ENCODE measurements at regions not wholly inside any gene's neighbourhood (a gene's known extent, or its start where the extent isn't known, plus 50 kb on each side); places are given as distances from the start of the nearest gene placed in this dataset.

DNA sequence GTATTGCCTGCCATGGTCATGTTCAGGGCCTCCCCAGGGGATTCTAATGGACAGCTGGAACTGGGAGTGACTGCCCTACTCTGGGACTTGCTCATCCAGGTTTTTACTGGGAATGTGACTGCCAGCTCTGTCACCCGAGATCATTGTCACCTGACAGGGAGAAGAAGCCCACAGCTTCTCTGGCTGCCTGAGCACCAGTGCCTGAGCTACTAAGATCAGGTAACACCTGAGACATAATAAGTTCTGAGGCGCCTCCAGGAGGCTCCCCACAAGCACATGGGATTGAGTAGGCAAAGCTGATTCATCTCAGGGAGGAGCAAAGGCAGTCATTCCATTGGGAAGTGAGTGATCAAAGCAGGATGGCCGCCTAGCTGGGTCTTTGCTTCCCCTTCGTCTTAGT, 84.2 kb upstream of the GALNT18 start:
- TF ChIP-seq, protein P1, sequence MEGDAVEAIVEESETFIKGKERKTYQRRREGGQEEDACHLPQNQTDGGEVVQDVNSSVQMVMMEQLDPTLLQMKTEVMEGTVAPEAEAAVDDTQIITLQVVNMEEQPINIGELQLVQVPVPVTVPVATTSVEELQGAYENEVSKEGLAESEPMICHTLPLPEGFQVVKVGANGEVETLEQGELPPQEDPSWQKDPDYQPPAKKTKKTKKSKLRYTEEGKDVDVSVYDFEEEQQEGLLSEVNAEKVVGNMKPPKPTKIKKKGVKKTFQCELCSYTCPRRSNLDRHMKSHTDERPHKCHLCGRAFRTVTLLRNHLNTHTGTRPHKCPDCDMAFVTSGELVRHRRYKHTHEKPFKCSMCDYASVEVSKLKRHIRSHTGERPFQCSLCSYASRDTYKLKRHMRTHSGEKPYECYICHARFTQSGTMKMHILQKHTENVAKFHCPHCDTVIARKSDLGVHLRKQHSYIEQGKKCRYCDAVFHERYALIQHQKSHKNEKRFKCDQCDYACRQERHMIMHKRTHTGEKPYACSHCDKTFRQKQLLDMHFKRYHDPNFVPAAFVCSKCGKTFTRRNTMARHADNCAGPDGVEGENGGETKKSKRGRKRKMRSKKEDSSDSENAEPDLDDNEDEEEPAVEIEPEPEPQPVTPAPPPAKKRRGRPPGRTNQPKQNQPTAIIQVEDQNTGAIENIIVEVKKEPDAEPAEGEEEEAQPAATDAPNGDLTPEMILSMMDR (conservative IDR thresholded peaks at IDR 0.05; ENCODE audit: low read length), result no peak
- DNase-seq (ENCODE audit: low read depth), result no peak

DNA sequence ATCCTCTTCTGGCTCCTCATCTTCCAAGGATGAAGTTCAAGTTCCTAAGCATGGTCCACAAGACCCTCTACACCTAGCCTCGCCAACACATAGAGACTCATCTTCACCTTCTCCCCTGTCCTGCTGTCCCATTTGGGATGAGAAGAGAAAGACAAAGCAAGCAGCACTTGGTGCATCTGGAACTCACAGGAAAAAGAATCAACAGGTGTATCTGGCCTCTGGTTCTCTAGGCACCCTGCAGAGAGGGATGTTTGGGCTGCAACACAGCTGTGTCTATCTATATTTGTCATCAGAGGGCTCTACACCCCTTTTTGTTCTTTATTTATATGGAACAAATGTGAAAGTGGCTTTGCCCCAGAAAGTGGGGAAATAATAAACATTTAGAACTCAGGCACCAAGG, 82.1 kb upstream of the GALNT18 start:
- no peak overlapping the region for H3K4me3 ChIP-seq (ENCODE audit: low read length)
- DNase-seq (ENCODE audit: low read depth), result no peak
- TF ChIP-seq, protein P1 (conservative IDR thresholded peaks at IDR 0.05; ENCODE audit: low read length), result no peak

More for the DNA sequence above, 84.2 kb upstream of the GALNT18 start:
- no peak overlapping the region for H3K4me3 ChIP-seq (ENCODE audit: low read length)

DNA sequence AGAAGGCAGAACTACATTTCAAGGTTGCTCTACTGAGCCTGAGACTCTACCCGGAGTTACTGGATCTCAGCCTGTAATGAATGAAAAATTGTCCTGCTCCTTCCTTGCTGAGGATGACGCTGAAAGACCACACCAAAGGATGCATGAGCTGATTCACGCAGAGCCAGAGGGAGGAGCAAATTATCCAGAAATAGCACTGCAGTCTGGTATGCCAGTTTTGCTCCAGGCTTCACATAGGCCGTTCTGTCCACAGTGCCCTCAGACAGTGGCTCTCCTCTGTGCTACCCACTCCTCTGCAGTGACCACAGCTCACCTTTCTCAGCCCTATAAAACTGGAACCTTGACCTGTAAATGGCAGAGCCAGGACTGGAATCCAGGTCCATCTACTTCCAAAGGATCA, 79.3 kb upstream of the GALNT18 start:
- H3K4me3 ChIP-seq (ENCODE audit: low read length), result no peak overlapping the region
- TF ChIP-seq, protein P1 (conservative IDR thresholded peaks at IDR 0.05; ENCODE audit: low read length), result no peak
- DNase-seq (ENCODE audit: low read depth), result peak; percentile 40

DNA sequence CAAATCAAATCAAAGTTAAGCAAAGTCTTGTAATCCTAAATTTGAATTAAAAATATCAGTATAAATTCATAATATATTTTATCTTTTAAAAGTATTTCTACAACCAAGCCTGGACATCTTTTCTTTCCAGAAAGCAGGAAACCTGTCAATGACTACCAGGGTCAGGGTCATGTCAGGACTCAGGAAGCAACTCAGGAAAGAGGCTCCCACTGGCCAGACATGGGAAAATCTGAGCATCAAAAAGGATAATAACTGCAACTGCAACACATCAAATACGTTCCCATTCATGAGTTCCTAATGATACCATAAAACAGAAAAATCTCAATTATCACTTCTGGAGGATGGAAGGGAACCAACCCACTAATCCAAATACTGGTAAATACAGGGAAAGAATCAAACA, 76.0 kb upstream of the GALNT18 start:
- TF ChIP-seq, protein P1 (conservative IDR thresholded peaks at IDR 0.05; ENCODE audit: low read length), result no peak
- no peak for DNase-seq (ENCODE audit: low read depth)

DNA sequence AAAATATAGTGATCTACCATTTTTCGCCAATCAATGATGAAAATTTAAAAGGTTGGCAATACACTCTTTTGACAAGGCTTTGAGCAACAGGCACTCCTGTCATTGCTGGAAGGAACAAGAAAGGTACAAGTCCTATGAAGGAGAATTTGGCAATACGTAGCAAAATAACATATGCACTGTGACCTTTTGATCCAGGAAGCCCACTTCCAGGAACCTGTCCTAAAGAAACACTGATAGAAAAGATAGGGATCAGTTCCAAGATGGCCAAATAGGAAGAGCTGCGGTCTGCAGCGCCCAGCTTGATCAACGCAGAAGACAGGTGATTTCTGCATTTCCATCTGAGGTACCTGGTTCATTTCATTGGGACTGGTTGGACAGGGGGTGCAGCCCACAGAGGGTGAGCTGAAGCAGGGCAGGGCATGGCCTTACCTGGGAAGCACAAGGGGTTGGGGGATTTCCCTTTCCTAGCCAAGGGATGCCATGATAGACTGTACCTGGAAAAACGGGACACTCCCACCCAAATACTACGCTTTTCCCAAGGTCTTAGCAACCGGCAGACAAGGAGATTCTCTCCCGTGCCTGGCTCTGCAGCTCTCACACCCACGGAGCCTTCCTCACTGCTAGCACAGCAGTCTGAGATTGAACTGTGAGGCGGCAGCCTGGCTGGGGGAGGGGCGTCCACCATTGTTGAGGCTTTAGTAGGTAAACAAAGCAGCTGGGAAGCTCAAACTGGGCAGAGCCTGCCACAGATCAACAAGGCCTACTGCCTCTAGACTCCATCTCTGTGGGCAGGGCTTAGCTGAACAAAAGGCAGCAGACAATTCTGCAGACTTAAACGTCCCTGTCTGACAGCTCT, 69.7 kb upstream of the GALNT18 start:
- TF ChIP-seq, protein P1 (conservative IDR thresholded peaks at IDR 0.05; ENCODE audit: low read length), result no peak
- no peak overlapping the region for H3K4me3 ChIP-seq (ENCODE audit: low read length)
- no peak for DNase-seq (ENCODE audit: low read depth)

More for the DNA sequence above, 76.0 kb upstream of the GALNT18 start:
- H3K4me3 ChIP-seq (ENCODE audit: low read length), result no peak overlapping the region

DNA sequence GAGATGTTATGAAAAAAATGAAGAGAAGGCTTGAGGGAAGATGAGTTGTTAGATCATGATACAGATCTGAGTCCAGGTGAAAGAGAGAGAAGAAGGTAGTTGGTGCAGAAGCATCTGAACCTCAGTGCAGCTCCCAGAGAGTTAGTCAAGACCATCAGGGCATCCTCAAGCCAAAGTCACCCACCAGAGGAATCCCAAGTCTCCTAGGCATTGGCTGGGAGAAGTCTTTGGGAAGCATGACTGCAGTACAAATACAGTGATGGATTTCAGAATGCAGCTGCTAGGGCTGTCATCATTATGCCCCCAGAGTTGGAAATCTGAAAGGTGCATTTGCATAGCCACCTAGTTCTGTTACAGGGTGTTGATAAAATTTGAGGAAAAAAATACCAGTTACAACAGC, 59.7 kb upstream of the GALNT18 start:
- no peak for DNase-seq (ENCODE audit: low read depth)
- H3K4me3 ChIP-seq (ENCODE audit: low read length), result no peak overlapping the region
- TF ChIP-seq, protein P1 (conservative IDR thresholded peaks at IDR 0.05; ENCODE audit: low read length), result no peak
